GM21528 (cell line): ENCODE measurements at regions not wholly inside any gene's neighbourhood (a gene's known extent, or its start where the extent isn't known, plus 50 kb on each side); places are given as distances from the start of the nearest gene placed in this dataset.
A peak's percentile ranks its signal among the peaks of the same experiment; 100 is the strongest.
"Not testable (repeated sequence)": the region's sequence is repeated elsewhere in the genome, so short reads cannot be mapped to it uniquely, and the experiment has no call there.

ENCODE experiments used
- ATAC-seq: cut with Tn5 transposase; IDR thresholded peaks from one replicate; pipeline ENCODE4 v1.9.1; 2021; ENCODE audit warnings: mild to moderate bottlenecking, moderate library complexity; ENCODE audit not compliant: unreplicated experiment, low FRiP score

- ATAC-seq: no peak
These were observed 135.1 kb upstream of the RFX3 start for GRCh38 chr9:3660936-3661335.

GRCh38 chr9:3659647-3660046 lies 133.8 kb upstream of the RFX3 start:
- no peak for ATAC-seq

GRCh38 chr9:3658964-3659363 lies 133.2 kb upstream of the RFX3 start:
- ATAC-seq: no peak

- no peak for ATAC-seq
These were observed 130.4 kb upstream of the RFX3 start for GRCh38 chr9:3656224-3656623.

- no peak for ATAC-seq
These were observed 125.3 kb upstream of the RFX3 start for GRCh38 chr9:3650994-3651622.

- no peak for ATAC-seq
These were observed 123.0 kb upstream of the RFX3 start for GRCh38 chr9:3648722-3649246.

GRCh38 chr9:3648266-3648665 lies 122.5 kb upstream of the RFX3 start:
- no peak for ATAC-seq

- ATAC-seq: no peak
These were observed 121.9 kb upstream of the RFX3 start for GRCh38 chr9:3647652-3648051.

- no peak for ATAC-seq
These were observed 120.4 kb upstream of the RFX3 start for GRCh38 chr9:3646226-3646625.

GRCh38 chr9:3642075-3642474 lies 116.3 kb upstream of the RFX3 start:
- not testable (repeated sequence) for ATAC-seq

- ATAC-seq: no peak
These were observed 103.7 kb upstream of the RFX3 start for GRCh38 chr9:3629495-3629894.

GRCh38 chr9:3628239-3628638 lies 102.4 kb upstream of the RFX3 start:
- ATAC-seq: no peak

GRCh38 chr9:3608011-3608410 lies 82.2 kb upstream of the RFX3 start:
- ATAC-seq: peak; percentile 85

- no peak for ATAC-seq
These were observed 74.9 kb upstream of the RFX3 start for GRCh38 chr9:3600672-3601071.

- ATAC-seq: no peak
These were observed 72.0 kb upstream of the RFX3 start for GRCh38 chr9:3597792-3598191.

- ATAC-seq: no peak
These were observed 60.3 kb upstream of the RFX3 start for GRCh38 chr9:3586066-3586465.

- ATAC-seq: no peak
These were observed 59.8 kb upstream of the RFX3 start for GRCh38 chr9:3585606-3586005.

GRCh38 chr9:3578786-3579185 lies 53.0 kb upstream of the RFX3 start:
- no peak for ATAC-seq

GRCh38 chr9:3576328-3576727 lies 50.5 kb upstream of the RFX3 start:
- no peak for ATAC-seq

GRCh38 chr9:3575821-3576220 lies 50.0 kb upstream of the RFX3 start:
- ATAC-seq: no peak
